ENCODE measurements at regions not wholly inside any gene's neighbourhood (a gene's known extent, or its start where the extent isn't known, plus 50 kb on each side); places are given as distances from the start of the nearest gene placed in this dataset.
"Not testable (repeated sequence)": the region's sequence is repeated elsewhere in the genome, so short reads cannot be mapped to it uniquely, and the experiment has no call there.

DNA sequence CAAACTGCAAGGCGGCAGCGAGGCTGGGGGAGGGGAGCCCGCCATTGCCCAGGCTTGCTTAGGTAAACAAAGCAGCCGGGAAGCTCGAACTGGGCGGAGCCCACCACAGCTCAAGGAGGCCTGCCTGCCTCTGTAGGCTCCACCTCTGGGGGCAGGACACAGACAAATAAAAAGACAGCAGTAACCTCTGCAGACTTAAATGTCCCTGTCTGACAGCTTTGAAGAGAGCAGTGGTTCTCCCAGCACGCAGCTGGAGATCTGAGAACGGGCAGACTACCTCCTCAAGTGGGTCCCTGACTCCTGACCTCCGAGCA lies 375.1 kb upstream of the NPVF start:
- TF ChIP-seq CTCF, POLR2A (IDR thresholded peaks at IDR 0.05): not testable (repeated sequence)

Measured in breast epithelium (tissue), 3 donors.